ENCODE measurements at regions not wholly inside any gene's neighbourhood (a gene's known extent, or its start where the extent isn't known, plus 50 kb on each side); places are given as distances from the start of the nearest gene placed in this dataset.

DNA sequence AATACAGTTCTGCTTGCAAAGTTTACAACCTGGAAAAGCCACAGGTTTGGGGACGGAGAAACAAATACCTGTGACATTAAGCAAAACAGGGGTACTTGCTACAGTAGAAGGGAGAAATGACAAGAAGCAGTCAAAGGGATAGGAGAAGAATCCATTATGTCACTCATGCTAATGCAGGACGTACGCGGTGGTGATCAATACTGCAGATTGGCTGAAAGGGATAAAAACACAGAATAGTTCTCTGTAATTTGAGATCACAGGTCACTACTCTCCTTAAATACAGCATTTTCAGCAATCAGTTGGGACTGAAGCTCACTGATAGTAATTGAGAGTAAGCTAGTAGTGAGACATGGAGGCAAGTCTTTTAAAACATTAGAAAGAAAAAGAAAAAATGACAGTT is 130.3 kb upstream of the MTAP start:
- no peak for DNase-seq

DNA sequence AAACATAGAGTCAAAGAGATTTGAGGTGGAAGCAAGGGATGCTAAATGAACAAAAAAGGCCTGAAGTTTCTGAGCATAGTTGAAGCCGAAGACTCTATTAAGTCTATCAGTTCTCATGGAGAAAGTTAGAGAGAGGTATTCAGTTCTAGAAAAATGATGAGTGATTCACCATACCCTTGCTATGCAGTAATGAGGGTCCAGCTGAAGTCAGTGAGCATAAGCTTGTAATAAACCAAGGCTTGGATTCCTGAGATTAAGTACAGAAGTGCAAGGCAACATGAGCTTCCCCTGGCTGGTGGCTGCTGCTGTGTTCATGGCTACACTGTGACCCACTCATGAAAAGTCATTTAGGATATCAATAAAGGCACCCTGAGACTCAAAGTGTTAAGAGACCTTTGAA is 129.7 kb upstream of the MTAP start:
- no peak for DNase-seq

DNA sequence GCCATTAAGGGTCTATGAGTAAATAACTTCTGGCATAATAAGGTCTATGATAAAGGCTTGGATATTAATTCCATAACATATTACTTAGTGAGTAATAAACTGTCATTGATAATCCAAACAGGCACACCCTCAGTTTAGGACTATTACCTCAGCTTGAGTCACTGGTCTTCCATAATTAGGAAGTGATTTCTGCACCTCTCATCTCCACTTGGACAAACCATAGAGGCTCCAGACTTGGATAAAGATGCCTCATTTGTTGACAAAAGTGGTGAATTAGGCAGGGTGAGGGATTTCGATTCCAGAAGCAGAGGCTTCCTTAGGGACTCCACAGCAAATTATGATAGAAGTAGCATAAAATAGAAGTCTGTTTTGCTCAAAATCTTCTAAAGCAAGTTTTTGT is 127.5 kb upstream of the MTAP start:
- no peak for DNase-seq

DNA sequence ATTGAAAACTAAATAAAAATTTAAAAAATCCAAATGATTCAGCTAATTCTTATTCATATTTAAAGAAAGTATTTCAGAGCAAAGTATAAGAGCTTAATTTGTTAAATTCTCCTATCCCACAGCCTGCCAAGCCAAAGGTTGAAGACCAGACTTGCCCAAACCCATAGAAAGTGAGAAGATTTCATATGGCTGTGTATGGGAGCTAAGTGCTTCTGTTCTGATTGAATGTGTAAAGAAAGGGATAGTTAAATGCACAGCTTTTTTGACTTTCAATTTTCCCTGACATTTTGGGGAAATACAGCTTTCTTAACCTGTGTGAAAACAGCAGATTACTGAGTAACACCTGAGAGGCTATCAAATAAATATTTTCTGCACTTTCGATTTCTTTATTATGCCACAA is 125.0 kb upstream of the MTAP start:
- no peak for DNase-seq

DNA sequence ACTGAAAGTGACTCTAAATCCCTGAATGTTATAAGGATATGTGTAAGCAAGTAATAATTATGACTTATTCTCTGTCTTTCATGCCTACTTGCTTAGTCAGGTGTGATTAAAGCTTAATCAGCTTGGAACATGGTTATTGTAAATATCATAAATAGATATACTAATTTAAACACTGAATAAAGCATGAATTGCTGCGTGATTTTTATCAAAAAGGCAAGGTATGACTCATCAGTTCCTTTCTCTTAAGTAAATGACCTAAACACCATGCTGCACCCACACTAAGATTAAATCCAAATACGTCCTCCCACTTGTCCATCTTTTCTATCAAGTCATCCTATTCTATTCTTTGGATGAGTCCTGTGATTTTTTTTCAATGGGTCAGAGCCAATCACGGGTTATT is 124.6 kb upstream of the MTAP start:
- no peak for DNase-seq

DNA sequence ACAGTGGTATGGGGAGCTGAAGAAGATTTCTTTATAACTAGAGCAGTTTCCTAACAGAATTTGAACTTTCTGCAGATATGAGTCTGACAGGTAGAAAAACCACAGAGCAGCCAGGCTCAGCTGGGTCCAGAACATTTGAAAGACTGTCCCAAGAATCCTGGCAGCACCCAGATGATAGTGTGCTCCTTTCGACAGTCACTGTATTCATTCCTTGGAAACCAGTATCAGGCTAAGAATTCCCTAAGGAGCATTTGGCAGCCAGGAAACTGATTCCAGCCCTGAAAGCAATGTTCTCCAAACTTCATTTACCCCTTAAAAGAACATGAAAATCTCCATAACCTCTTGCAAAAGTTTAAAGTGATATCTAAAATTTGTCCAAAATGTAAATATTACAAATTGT is 123.0 kb upstream of the MTAP start:
- DNase-seq, result no peak

DNA sequence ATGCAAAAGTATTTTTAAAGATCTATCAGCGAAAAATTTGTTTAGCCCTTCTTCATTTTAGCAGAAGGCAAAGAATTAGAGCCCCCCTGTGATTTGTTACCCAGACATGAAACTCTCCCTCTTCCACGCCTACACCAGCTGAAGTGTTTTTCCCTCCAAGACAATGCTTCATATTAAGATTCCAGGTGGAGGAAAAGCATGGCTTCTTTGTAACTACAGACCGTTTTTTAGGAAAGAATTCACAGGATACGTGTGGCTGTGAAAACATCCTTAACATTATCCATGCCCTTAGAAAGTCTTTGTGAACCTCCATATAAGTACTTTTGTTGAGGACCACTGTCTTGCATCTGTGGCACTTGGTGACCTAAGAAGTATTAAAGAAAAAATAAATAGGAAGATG is 121.8 kb upstream of the MTAP start:
- no peak for DNase-seq

DNA sequence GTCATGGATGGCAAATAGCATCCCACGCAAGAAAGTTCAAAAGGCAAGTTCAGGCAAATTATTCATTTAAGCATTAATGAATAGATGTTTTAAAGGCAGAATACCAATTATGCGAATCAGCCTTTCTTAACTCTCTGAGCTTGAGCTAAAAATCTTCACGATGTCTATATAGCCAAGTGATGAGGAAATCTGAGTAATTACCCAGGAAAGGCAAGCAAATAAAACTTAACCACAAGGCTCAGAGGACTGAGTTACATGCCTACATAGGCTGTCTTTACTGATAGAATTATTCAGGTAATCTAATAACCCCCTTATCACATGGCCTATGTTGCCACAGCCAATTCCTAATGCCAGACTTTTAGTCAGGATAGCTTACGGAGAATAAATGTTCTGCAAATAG is 120.8 kb upstream of the MTAP start:
- DNase-seq, result no peak

DNA sequence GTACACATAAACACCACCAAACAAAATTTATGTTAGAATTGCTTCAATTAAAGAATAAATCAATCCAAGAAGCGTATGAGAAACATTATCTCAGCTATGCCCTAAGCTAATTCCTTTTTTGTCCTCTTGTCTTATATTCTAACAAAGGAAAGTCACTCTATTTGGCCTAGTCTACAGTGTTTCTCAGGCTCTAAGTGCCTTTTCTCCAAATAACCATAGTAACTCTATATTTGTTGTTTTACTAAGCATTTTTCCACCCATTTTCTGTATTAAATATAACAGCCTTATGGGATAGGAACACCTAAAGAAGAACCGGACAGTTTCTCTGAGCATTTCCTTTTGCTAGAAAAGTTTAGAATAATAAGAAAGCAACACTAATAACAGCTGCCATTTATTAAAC is 120.1 kb upstream of the MTAP start:
- no peak for DNase-seq

DNA sequence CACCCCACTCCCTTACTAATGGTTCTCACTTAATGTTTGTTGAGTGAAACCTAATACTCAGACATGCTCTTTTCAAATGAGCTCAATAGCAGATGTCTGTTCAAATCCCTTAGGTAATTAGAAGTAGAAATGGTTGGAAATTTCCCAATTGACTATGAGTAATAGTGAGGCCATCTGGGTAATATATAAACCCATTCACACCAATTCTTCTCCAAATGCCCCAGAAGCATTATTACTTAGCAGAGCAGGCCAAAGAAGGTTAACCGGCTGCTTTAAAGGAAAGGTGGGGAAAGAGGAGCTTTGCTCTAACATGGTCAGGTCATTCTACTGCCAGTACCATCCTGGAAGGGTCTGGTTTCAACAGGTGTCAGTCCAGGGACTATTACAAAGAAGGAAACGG is 119.5 kb upstream of the MTAP start:
- DNase-seq, result no peak

DNA sequence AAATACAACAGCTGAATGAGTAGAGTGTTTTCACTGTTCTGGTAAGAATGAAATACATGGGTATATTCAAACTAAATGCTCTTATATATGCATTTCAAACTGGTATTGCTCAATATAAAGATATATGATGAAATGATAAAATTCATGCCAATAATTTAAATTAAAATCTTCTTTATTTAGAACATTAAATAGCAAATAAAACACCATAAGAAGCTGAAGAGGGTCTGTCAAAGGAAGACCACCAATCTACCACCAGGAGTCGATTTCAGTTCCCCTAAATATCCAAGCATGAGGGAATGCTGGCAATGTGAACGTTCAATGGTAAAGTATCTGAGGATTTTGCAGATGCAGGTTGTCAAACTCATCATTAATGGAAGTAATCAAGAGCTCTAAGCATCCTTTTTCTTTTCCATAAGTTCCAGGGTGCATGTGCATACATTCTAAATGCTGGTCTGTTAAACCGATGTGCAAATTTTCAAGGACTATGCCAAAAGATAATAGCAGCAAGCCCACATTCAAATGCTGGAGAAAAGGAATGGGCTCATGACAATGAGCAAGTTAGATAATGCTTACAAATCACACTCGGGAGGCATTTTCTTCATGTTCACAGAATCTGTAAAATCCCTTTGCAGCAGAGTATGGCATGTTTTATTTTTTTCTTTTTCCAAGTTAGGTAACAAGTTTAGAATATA is 118.8 kb upstream of the MTAP start:
- no peak for DNase-seq

DNA sequence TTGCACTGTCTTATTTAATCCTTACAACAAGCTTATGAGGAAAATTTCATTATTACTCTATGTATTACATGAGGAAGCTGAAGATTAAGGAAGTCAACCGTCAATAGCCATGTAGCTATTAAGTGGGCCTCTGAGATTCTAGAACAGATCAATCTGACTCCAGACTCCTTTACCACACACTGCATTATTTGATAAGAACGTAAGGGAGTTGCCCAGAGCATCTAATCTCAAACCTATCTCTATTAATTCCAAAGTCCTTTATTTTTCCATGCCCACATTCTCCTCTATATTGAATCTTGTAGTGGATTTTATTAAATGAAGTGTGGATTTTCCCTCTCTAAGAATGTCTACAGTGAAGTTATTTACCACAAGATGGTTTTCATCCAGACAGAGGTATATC is 118.2 kb upstream of the MTAP start:
- no peak for DNase-seq

DNA sequence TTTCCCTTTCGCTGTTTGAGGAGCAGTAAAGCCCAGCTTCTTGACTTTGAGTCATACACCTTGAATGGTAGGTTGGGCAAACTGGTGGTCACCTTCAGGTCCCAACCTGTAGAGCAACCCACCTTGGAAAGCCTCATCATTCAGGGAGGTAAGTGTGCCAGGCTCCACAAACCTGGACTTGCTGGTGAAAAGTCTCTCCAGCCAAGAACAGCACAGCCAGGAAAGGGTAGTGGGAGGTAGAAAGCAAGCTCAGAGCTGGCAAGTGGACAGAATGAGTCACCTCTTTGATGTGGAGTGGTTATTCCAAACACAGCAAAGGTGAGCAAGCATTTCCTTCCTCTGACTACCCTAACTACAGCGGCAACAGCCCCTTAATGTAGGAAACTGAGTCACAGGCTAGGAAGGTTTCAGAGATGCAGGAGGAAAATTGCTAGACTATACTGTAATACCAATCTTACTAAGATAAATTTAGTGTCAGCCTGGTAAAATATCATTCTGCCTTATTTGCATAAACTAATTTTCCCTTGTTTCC is 117.5 kb upstream of the MTAP start:
- no peak for DNase-seq

DNA sequence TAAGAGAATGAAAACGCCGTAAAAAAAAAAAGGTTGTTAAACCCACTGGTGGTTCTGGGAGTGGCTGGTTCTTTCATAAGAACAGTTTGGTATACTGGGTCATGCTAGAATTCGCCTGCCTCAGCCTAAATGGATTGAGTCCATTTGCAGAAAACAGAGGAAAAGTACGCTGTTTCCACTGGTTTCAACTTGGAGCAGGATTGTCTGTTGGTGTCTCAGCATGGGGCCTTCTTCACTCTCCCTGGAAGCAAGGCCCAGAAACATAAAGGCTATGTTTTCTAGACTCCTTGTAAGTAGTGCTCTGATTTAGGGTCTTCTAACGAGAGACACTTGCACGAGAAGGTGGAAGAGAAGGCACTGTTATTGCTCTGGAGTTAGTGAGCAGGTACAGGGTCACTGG is 116.9 kb upstream of the MTAP start:
- DNase-seq, result no peak

DNA sequence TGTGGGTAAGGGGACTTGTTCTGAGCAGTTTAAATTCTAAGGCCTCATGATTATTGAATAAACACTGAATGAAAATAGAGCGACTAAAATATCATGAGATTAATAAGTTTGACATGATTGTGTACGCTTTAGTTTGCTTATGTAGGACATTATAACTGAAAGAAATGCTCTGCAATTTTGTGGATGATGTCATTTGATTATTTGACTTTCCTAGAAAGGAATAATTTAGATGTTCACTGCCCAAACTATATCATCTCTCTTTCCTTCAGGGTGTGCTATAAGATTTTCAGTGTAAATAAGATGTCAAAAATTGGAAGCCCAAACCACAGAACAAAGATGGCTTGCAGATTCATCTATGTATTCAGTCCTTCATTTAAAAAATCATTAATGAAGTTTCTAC is 115.7 kb upstream of the MTAP start:
- DNase-seq, result no peak

DNA sequence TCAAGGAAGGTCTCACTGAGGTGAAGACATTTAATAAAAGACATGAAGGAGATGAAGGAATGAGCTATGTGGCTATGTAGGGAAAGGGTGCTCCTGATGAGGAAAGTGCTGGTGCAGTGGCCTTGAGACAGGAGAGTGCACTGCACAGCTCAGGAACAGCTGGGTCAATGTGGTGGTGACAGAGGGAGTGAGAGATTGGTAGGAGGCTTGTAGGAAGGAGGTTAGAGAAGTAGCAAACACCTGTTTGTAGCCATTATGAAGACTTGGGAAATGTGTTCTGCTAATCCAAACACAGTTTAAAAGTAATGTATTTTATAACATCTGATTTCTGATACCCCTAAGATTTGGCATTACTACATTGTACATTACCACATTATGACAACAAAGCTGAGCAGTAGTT is 115.1 kb upstream of the MTAP start:
- DNase-seq, result no peak

DNA sequence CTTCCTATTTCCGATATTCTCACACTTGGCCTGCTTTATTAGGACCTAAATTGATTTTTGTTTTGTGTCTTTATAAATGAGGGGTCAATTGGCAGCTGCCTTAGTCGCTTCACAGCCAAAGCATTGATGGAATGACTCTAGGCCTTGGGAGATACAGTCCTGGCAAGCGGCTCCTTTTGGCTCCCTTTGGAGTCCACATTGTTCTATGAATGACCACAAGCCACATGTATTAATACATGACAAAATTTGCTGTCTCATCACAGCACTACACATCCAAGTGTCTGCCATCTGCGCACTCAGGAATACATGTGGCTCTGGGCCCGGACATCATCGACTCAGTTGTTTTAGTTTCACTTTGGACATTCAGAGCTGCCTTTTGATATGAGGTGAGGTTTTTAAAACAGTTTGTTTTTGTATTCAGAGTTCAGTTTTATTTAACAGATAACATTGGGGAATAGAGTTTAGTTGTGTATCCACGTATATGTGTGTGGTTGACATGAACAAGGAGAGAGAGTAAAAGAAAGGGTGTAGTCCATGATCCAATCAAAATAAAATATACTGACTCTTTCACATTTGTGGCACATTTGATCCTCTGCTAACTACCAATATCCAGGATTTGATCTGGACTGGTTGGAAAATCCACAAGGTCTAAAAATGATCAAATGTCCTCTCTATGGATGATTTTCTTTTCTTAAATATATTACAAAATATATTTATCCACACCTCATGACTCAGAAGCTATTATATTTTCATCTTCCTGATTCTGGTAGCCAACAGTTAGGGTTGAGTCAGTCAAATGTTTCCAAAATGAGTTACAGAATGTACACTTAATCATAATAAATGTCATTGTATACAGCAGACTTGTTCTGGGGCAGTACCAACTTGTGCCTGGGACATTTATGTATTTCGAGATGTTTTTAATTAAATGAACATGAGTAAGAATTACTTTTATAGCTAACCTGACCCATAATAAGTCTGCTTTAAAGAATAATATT is 114.0 kb upstream of the MTAP start:
- DNase-seq, result no peak

DNA sequence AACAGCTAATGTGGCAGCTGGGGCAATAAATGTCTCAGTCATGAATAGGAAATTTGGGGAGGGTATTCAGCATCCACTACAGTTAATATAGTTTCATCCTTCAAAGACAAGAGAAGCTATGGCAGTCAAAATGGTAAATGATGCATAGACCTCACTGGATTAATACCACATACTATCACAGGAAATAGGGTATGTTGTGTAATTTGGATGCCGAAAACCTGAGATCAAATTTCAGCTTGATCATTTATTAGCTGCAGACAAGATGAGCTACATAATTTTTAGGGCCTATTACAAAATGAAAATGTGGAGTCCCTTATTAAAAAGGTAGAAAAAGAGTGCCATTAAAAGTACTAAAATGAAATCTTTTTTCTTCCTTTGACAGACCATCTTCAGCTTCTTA is 112.6 kb upstream of the MTAP start:
- no peak for DNase-seq

DNA sequence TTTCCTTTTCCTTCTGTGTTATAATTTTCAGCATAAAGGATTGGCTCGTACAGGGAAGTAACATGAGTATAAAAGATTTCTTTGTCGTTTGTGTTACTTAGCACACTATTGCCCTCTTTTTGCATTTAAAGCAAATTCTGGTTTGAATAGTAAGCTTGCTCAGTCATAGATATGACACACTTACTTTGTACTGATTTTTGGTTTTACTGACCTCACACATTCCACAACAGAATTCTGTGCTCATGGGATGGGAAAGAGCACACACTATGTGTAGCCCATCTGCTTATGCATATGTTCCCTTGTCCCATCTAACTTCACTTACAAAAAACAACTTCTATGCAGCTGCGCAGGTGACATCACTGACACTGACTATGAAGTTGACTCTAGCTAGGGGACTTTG is 111.9 kb upstream of the MTAP start:
- no peak for DNase-seq

DNA sequence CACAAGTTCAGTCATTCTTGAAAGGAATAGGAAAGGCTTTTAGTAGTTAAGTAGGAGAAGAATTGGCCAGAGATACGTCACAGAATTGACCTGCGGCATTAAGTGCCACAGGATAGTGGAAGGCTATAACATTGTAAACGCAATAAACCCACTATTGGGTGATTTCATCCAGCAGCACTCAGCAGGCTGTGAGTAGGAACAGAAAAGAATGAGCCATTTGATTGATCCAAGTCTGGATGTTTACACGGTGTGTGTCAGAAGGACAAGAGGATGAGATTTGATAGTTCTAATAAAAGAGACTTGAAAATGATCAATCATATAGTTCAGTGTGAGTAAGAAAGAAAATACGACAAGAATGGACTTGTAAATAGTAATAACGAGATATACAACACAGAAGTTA is 110.0 kb upstream of the MTAP start:
- DNase-seq, result no peak

DNA sequence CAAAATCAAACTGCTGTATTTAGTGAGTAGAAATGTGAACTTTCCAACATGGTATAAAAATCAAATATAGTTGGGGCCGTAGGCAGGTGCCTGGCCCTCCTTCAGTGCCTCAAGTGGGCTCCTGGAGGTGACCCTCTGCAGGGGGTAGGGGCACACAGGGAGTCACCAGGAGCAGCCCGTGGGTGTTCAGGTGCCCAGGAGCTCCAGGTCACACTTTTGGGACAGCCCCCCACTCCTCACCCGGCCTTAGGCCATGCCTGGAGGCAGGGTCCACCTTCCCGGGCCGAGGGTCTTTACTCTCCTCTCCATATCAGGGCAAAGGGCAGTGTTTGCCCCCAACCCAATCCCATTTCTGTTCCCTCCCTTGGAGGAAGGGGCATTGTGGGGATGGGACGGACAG is 108.0 kb upstream of the MTAP start:
- no peak for DNase-seq

DNA sequence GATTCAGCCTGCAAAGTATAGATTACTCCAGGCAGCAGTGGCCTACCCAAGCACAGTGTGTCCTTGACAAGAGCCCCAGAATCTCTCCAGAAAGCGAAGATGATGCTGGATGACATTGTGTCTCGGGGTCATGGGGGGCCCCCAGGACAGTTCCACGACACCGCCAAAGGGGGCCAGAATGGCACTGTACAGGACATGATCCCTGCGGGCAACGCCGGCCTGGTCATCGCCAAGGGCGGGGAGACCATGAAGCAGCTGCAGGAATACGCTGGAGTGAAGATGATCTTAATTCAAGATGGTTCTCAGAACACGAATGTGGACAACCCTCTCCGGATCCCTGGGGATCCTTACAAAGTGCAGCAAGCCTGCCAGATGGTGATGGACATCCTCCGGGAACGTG is 107.0 kb upstream of the MTAP start:
- no peak for DNase-seq

DNA sequence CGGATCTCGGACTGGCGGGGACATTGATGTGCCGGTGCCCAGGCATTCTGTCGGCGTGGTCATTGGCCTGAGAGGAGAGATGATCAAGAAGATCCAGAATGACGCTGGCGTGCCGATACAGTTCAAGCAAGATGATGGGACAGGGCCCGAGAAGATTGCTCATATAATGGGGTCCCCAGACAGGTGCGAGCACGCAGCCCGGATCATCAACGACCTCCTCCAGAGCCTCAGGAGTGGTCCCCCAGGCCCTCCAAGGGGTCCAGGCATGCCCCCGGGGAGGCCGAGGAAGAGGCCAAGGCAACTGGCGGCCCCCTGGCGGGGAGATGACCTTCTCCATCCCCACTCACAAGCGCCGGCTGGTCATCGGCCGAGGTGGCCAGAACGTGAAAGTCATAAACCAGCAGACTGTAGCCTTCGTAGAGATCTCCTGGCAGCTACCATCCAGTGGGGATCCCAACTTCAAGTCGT is 106.5 kb upstream of the MTAP start:
- no peak for DNase-seq

DNA sequence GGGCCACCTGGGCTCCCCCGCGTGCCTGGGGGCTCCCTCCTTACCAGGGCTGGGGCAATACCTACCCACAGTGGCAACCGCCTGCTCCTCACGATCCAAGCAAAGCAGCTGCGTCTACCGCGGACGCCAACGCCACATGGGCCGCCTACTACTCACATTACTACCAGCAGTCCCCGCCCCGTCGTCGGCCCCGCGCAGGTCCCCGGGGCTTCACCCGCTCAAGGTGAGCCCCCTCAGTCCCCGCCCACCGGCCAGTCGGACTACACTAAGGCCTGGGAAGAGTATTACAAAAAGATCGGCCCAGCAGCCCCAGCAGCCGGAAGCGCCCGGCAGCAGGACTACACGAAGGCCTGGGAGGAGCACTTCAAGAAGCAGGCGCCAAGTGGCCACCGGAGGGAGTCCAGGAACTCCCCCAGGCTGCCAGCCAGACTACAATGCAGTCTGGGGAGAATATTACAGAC is 106.0 kb upstream of the MTAP start:
- no peak for DNase-seq

Data from right kidney (tissue), 1 donor.